GM19238 (cell line): ENCODE measurements at regions not wholly inside any gene's neighbourhood (a gene's known extent, or its start where the extent isn't known, plus 50 kb on each side); places are given as distances from the start of the nearest gene placed in this dataset.

Source experiments
- DNase-seq: peaks from one replicate; pipeline ENCODE4 v3.0.0; 2011; ENCODE audit warnings: low spot score; ENCODE audit not compliant: insufficient read length

DNA sequence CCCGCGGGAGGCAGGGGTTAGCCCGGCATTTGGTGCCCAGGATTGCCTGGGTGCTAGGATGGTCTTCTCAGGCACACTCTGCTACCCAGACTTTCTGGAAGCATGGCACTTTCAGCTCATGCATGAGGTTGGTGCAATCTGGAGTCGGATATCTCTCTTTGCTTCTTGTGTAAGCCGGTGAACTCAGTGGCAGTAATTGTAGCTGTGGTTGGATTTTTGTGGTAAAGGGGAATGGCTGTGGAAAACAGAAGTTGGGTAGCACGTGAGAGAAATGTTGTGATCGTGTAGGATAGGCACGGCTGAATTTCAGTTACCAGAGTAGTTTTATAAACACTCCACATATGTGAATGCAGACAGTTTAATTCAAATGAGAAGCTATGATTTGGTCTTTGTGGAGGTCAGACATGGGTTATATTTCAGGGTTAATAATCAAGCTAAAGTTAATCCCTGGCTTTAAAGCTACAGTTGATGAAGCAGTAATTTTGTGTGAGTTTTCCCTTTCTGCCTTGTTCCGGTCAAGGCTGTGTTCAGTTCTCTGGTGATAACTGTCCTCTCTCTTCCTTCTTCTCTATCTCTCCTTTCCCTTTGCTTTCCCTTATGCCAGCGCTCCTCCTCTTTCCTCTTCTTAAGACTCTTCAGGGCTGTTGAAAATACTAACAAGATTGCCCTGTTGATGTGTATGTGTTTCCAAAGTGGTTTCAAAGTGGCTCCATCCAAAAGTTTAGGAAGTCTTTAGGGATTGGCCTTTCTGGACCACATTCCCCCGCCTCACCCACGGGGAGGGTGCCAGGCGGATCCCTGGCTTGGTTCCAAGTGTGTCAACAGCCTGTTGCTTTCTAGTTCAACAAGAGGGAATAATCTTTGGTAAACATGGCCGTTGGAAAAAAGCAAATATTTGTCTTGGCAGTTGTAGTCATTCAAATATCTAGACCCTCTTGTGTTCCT, 404.6 kb upstream of the C2CD4B start:
- no peak for DNase-seq

DNA sequence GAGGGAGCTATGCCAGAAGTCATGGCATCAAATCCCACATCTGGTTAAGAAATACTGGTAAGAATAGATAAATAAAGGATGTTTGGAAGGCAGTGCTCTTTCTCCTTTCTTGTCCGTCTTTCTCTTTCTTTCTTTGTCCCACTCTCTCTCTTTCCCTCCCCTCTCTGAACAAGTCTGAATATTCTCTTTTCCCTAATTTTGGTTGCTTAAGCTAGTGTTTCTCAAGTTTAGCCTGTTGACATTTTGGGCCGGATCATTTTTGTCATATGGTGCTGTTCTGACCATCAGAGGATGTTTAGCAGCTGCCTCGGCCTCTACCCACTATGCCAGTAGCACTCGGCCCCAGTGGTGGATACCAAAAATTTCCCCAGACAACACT, 405.3 kb upstream of the C2CD4B start:
- DNase-seq, result no peak

DNA sequence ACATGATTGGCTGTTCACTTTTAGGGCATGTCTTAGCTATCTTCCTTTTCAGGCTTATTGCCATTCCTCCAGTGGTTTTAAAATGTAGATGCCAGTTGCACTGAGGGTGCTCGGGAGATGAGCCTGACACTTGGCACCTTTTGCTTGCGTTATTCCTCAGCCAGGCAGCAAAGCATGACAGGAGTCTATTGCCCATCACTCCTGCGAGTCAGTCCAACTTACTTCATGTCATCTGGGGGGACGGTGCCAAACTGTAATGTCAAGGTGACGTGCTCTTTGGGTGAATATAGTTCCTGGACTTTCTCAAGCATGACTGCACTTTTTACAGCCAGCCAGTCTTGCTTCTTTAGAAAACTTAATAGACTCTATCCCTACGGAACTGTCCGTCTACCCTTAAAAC, 406.0 kb upstream of the C2CD4B start:
- DNase-seq, result no peak

DNA sequence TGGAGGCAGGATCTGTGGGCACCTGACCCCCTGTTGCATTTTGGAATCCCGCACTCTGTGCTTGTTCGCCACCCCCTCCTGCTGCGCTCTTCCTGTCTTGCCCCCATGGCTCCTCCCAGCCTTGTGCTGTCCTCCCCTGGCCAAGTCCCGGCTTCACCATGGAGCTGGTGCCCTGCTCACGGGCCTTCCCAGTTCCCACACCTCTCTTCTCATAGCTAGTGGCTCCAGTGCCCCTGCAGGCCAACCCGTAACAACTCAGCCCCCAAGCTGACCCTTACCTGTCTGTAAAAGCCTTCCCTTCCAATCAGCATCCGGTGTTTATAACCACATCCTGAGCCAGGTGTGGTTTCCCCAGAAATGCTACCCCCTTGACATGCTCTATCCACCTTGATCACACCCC, 407.7 kb upstream of the C2CD4B start:
- no peak for DNase-seq

GRCh38 chr15:62573876-62574275, 408.8 kb upstream of the C2CD4B start:
- DNase-seq, result no peak

DNA sequence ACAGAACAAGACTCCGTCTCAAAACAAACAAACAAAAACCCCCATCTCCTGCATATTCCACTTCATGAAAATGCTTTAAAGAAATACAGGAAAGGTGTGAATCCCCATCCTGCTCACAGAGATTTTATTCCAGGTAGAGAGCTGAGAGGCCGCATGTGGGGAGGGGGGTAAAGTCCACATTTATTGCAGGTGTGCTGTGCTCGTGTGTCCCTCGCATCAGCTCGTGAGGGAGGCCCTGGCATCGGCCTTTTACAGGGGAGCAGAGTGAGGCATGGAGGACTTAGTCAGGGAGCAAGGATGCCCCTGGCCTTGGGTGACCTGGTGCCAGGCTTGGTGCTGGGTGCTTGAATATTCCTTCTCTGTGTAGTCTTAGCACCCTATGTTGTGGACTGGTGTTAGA, 413.5 kb upstream of the C2CD4B start:
- no peak for DNase-seq

DNA sequence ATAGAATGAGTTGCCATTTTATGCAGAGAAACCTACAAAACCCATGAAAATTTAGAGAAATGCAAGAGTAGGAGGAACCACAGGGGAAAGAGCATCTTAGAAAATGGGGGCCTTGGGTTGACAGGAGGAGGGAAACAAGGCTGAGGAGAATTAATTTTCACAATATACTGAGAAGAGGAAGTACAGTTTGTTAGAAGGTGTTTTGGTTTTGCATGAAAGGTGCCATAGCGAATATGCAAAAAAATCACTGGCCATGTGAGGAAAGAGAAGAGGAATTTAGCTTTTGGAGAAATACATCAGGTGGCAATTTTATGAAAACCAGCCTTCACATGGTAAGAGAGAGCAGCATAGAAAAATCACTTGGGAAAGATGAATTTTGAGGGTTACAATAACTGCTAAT, 413.9 kb upstream of the C2CD4B start:
- DNase-seq, result no peak

GRCh38 chr15:62579842-62580241, 414.8 kb upstream of the C2CD4B start:
- DNase-seq, result no peak

- DNase-seq, result no peak
These were observed 417.5 kb upstream of the C2CD4B start for GRCh38 chr15:62582580-62582979.

GRCh38 chr15:62584301-62585235, 419.5 kb upstream of the C2CD4B start:
- no peak for DNase-seq

DNA sequence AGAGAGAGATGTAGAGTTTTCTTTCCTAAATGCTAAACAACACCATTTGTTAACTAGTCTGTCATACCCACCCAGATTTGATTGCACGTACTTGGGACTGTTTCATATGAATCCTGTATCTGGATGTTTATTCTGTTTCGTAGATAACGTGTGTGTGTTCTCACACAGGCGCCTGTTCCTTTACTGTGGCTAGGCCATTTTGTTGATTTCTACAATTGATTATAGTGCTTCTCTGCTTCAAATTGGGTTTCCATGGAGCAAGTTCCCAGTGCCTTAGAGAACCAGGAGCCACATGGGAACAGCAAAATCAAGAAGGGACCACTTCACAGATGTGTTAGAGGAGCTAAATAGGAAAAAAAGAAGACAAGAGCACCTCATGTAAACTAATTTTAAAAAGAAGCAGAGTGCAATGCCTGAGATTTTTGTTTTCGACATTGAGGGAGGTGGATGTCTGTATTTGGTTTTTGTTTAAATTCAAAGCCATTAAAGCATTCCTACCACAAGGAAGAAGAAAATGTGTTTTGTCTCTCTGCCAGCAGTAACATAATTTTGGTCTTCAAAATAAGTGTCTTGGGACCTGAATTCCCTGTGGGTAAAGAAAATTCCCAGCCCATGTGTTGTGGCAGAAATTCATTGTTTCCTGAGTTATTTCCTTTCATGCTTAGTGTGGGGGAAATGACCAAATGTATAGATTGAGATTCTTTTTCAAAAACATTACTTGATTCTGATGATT, 424.0 kb upstream of the C2CD4B start:
- no peak for DNase-seq

DNA sequence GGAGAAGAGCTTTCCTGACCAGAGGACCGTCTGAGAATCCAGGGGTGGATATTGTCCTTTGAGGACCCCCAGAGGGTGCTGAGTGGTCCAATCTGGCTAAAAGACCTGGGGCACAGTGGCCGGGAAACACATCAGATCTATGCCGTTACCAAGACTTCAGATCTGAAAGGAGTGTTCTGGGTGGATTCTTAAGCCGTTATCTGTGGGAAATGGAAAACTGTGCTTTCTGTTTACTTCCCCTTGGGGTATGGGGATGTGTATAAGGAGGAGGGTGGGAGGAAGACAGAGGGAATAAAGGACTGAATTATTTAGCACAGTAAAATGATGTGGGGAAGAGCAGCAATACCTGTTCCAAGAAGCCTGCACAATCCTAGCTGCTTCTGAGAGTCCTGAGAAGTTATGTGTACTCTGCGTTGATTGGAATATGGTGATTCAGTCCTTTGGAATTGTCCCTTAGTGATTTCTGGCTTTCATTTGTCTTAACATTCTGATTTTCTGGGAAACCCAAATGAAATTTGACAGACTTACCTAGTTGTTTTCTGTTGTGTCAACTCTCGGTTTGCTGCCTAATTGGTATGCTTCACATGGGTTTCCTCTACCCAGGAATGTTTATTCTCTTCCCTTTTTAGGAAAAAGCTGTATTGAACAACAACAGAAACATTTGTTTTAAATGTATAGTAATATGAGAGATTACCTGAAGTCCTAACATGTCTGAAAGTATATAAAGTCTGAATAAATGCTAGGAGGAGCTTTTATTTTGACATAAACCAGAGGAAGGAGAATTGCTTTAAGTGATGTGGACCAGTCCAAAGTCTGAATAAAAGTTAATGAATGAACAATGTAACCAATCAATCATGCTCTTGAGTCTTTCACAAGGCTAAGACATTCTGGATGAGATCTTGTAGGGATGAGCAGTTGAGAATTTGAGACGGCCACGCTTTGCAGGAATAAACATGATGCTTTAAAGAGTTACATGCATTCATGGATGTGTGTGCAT, 427.1 kb upstream of the C2CD4B start:
- DNase-seq, result no peak

DNA sequence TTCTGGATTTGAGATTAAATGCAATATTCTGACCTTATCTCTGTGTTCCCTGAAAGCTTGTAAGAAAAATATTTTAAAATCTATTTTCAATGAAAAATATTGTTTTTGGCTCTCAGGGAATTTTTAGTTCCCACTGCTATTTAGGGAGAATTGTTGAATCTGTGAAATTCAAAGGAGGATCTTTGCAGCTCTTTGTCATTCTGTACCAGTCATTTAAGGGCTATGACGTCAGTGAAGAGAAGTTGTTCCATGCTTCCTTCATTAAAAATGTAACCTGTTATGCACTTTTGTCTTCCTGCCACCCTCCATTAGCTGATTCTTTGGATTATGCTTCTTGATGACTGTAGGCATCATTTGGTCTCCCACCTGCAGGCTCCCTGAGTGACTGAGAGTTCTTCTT, 427.8 kb upstream of the C2CD4B start:
- DNase-seq, result no peak

DNA sequence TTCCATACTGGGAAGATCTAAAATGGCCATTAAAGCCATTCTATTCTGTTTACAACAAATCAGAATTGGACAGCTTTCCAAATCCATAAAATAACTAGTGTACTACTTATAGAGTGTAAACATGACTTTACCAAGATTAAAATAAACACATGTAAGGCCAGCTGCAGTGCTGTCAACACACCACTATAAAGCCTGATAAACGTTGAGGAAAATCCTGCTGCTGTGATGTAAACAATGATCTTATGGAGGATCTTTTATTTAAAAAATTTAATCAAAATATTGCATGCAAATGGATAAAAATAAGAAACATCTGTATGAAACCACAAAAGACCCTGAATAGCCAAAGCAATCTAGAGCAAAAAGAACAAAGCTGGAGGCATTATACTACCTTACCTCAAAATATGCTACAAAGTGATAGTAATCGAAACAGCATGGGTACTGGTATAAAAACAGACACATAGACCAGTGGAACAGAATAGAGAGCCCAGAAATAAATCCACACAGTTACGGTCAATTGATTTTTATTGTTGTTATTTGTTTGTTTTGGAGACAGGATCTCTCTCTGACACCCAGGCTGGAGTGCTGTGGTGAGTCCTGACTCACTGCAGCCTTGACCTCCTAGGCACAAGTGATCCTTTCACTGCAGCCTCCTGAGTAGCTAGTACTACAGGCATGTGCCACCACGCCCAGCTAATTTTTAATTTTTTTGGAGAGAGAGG, 428.8 kb upstream of the C2CD4B start:
- no peak for DNase-seq

GRCh38 chr15:62598217-62598616, 433.1 kb upstream of the C2CD4B start:
- no peak for DNase-seq

DNA sequence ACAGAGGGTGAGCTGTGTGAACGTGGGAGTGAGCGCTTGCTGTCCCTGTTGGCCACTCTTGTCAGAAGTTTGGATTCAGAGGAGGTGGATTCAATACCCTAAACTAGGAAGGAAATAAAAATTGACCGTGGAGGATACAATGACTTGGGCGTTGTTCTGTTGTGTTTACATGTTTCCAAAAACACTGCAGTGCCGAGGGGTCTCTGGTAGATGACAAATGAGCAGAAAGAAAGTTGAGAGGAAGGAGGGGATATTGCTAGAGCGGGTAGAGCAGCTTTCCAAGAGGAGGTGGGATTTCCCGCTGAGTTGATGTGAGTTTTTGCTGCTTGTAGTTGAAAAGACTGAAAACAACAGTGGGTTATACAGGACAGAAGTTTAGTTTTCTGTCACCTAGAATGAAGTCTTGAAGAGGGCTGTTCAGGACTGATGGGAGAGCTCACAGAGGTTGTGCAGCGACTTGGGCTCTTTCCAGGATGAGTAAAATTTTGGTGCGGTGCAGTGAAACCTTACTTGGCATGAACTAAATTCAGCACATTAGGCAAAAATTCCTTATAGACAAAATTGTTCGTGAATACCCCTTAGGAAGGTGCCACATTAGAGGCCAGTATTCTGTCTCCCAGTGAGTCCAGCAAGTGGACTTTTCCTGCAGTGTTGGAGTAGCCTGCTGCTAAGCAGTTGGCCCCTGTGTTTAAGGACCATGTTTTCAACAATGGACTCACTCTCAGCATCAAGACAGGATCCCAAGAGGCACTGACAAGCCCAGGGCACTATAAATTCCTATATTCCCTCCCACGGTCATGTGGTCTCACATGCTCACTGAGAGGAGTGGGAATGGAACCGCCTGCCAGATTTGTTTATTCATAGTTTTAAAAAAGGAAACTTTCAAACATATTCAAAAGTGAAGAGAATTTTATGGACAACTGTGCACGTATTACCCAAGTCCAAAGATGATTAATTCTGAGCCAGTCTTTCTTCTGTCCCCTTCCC, 435.0 kb upstream of the C2CD4B start:
- DNase-seq, result no peak

DNA sequence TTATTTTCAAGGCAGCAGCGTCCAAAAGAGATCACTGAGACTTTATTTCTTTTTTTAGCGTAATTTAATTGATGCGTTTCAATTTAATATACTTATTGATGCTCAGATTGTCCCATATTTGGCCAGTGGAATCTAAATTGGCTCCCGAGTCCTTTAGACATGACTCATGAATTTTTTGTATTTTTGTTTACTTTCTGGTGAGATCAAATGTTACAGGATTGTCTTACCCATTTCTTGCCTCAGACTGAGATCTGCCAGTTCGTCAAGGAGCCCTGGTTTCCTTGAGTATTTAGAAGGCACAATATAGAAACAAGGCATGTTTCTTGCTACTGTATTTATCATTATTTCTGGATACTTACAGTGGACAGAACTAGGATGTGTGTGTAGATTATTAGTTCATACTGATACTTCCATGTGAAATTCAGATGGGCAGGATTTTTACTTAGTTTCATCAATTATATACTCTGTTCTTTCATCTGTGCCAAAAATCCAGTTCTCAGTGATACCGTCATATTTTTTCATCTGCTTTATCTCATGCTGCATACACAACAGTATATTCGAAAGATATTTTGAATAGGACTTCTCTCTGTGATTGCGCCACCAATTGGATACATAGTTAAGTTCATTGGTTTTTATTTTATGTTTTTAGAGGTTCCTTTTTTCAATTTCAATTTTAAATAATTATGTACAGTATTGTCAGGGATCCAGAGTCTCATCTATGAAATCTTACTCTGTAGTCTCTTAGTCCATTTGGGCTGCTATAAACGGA, 436.9 kb upstream of the C2CD4B start:
- no peak for DNase-seq

DNA sequence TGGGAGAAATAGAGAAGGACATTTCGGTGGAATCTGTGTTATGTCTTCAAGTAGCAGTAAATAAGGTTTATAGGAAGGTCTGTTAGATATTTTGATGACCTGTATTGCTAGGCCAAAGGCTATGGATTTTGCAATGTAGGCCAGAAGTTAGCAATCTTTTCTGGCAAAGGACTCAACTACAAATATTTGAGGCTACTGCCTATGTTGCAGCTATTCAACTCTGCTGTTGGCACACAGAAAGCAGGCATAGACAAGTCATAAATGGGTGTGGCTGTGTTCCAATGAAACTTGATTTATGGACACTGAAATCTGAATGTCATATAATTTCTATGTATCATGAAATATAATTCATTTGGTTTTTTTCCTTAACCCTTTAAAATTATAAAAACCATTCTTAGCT, 438.7 kb upstream of the C2CD4B start:
- DNase-seq, result no peak
